Peyer's patch (tissue), 4 donors: ENCODE measurements at regions not wholly inside any gene's neighbourhood (a gene's known extent, or its start where the extent isn't known, plus 50 kb on each side); places are given as distances from the start of the nearest gene placed in this dataset.
"Not testable (repeated sequence)": the region's sequence is repeated elsewhere in the genome, so short reads cannot be mapped to it uniquely, and the experiment has no call there.

Experiments
- DNase-seq, 3 donors: peaks; one replicate each; pipeline ENCODE4 v3.0.0-alpha.2; 2017 to 2019
- H3K27ac ChIP-seq, 4 donors: fragments of 200-600 bp; sonication (generic); one replicate each; pipeline ENCODE4 v1.5.1; 2016 to 2019
- H3K27me3 ChIP-seq, 2 donors: fragments of 200-600 bp; sonication (generic); one replicate each; pipeline ENCODE4 v1.5.1; 2019
- H3K36me3 ChIP-seq, 3 donors: fragments of 200-600 bp; sonication (generic); one replicate each; pipeline ENCODE4 v1.5.1; 2016 to 2019
- H3K4me1 ChIP-seq, 4 donors: fragments of 200-600 bp; sonication (generic); one replicate each; pipeline ENCODE4 v1.5.1; 2016 to 2019
- H3K4me3 ChIP-seq, 4 donors: fragments of 200-600 bp; sonication (generic); 1 replicate in 3 of 4; 2 replicates in 1 of 4; pipeline ENCODE4 v1.5.1; 2016 to 2019; ENCODE audit warnings: mild to moderate bottlenecking in 1 of 4
- H3K9me3 ChIP-seq, 4 donors: fragments of 200-600 bp; sonication (generic); one replicate each; pipeline ENCODE4 v1.5.1; 2016 to 2019; ENCODE audit warnings: mild to moderate bottlenecking in 1 of 4
- CTCF ChIP-seq, 6 experiments: fragments of 450-650 bp in 4 of 6; fragments of 200-600 bp in 2 of 6; sonication (generic) in 1 of 6; IDR thresholded peaks; one replicate each; pipeline ENCODE4 v1.5.1; 2017 to 2019; ENCODE audit warnings: antibody characterized with exemption in 6 of 6, mild to moderate bottlenecking in 3 of 6, moderate library complexity in 1 of 6
- POLR2A ChIP-seq, 2 donors: fragments of 450-650 bp; IDR thresholded peaks; one replicate each; pipeline ENCODE4 v1.5.1; 2017; ENCODE audit warnings: antibody characterized with exemption in 2 of 2, mild to moderate bottlenecking in 2 of 2, moderate library complexity in 2 of 2

GRCh38 chr1:148374101-148374500 lies 109.0 kb downstream of the PPIAL4G start:
- H3K9me3 ChIP-seq, result no peaks in the 10 kb centered on the region
- H3K27ac ChIP-seq, result peak overlapping the region in 3 of 4 donors; percentile 37 to 63 (median 40)
- no peaks in the 10 kb centered on the region for H3K27me3 ChIP-seq
- H3K4me1 ChIP-seq, result peaks cover 0 to 12% (median 0%) of the 10 kb centered on the region in 4 donors
- no peak for DNase-seq
- H3K36me3 ChIP-seq, result no peaks in the 10 kb centered on the region
- no peak overlapping the region for H3K4me3 ChIP-seq
- no peak for TF ChIP-seq POLR2A (IDR thresholded peaks at IDR 0.05)

- Histone ChIP-seq H3K27me3 (no peaks in the 10 kb centered on the region), H3K4me1 (peaks cover 0 to 12% (median 0%) of the 10 kb centered on the region in 4 donors), H3K9me3 (no peaks in the 10 kb centered on the region), H3K36me3 (no peaks in the 10 kb centered on the region), H3K27ac (peak overlapping the region; percentile 22 to 63 (median 54)), H3K4me3 (no peak overlapping the region)
- no peak for DNase-seq
- no peak for TF ChIP-seq POLR2A (IDR thresholded peaks at IDR 0.05)
- TF ChIP-seq CTCF (IDR thresholded peaks at IDR 0.05), result no peak
These were observed 109.7 kb downstream of the PPIAL4G start for GRCh38 chr1:148373192-148373925.

- DNase-seq, result peak in 1 of 3 donors; percentile 59
- H3K36me3 ChIP-seq, result no peaks in the 10 kb centered on the region
- peak overlapping the region; percentile 22 to 63 (median 54) for H3K27ac ChIP-seq
- H3K9me3 ChIP-seq, result no peaks in the 10 kb centered on the region
- H3K4me3 ChIP-seq, result no peak overlapping the region
- peaks cover 0 to 12% (median 0%) of the 10 kb centered on the region in 4 donors for H3K4me1 ChIP-seq
- TF ChIP-seq CTCF (IDR thresholded peaks at IDR 0.05), result no peak
- no peak for TF ChIP-seq POLR2A (IDR thresholded peaks at IDR 0.05)
- H3K27me3 ChIP-seq, result no peaks in the 10 kb centered on the region
These were observed 110.4 kb downstream of the PPIAL4G start for GRCh38 chr1:148372731-148373130.

- not testable (repeated sequence) for H3K27me3 ChIP-seq, H3K4me3 ChIP-seq, DNase-seq, H3K36me3 ChIP-seq, H3K9me3 ChIP-seq
- Histone ChIP-seq H3K4me1 (peaks cover 0 to 12% (median 0%) of the 10 kb centered on the region in 4 donors), H3K27ac (peak overlapping the region in 3 of 4 donors; percentile 40 to 63 (median 54))
These were observed 110.9 kb downstream of the PPIAL4G start for GRCh38 chr1:148372051-148372726.

GRCh38 chr1:148371551-148371994 lies 111.5 kb downstream of the PPIAL4G start:
- TF ChIP-seq CTCF (IDR thresholded peaks at IDR 0.05), result peak; percentile 57 to 94 (median 87)
- H3K9me3 ChIP-seq, H3K27me3 ChIP-seq, H3K36me3 ChIP-seq, H3K4me3 ChIP-seq: not testable (repeated sequence)
- peak overlapping the region in 3 of 4 donors; percentile 7 to 63 (median 11) for H3K27ac ChIP-seq
- DNase-seq, result peak in 2 of 3 donors; percentile 81 to 93
- peaks cover 0 to 12% (median 0%) of the 10 kb centered on the region in 4 donors for H3K4me1 ChIP-seq

GRCh38 chr1:148370661-148371060 lies 112.4 kb downstream of the PPIAL4G start:
- not testable (repeated sequence) for H3K4me3 ChIP-seq, H3K27me3 ChIP-seq, H3K9me3 ChIP-seq, H3K27ac ChIP-seq, DNase-seq, H3K36me3 ChIP-seq
- peaks cover 0 to 12% (median 0%) of the 10 kb centered on the region in 4 donors for H3K4me1 ChIP-seq

- DNase-seq, result no peak
- TF ChIP-seq POLR2A (IDR thresholded peaks at IDR 0.05) (no peak), CTCF (IDR thresholded peaks at IDR 0.05) (no peak)
- Histone ChIP-seq H3K36me3 (no peaks in the 10 kb centered on the region), H3K27me3 (no peaks in the 10 kb centered on the region), H3K27ac (no peak overlapping the region), H3K4me3 (no peak overlapping the region), H3K4me1 (peaks cover 0 to 7% (median 0%) of the 10 kb centered on the region in 4 donors), H3K9me3 (no peaks in the 10 kb centered on the region)
These were observed 115.5 kb downstream of the PPIAL4G start for GRCh38 chr1:148367596-148367995.

- not testable (repeated sequence) for H3K36me3 ChIP-seq, H3K4me3 ChIP-seq, DNase-seq, H3K27ac ChIP-seq, H3K9me3 ChIP-seq, H3K27me3 ChIP-seq
- H3K4me1 ChIP-seq, result peaks cover 0 to 12% (median 3%) of the 10 kb centered on the region in 4 donors
These were observed 116.9 kb downstream of the PPIAL4G start for GRCh38 chr1:148366136-148366753.

- not testable (repeated sequence) for H3K36me3 ChIP-seq, H3K9me3 ChIP-seq, DNase-seq, H3K4me3 ChIP-seq, H3K27ac ChIP-seq, H3K27me3 ChIP-seq
- peaks cover 0 to 13% (median 3%) of the 10 kb centered on the region in 4 donors for H3K4me1 ChIP-seq
These were observed 118.0 kb downstream of the PPIAL4G start for GRCh38 chr1:148365151-148365550.

- H3K9me3 ChIP-seq, H3K27me3 ChIP-seq, DNase-seq, H3K27ac ChIP-seq, H3K4me3 ChIP-seq, H3K36me3 ChIP-seq: not testable (repeated sequence)
- H3K4me1 ChIP-seq, result peaks cover 0 to 13% (median 3%) of the 10 kb centered on the region in 4 donors
These were observed 119.1 kb downstream of the PPIAL4G start for GRCh38 chr1:148363979-148364378.
